Trophoblast cell (in vitro differentiated cells and primary cell): ENCODE measurements at regions not wholly inside any gene's neighbourhood (a gene's known extent, or its start where the extent isn't known, plus 50 kb on each side); places are given as distances from the start of the nearest gene placed in this dataset.
"Not testable (repeated sequence)": the region's sequence is repeated elsewhere in the genome, so short reads cannot be mapped to it uniquely, and the experiment has no call there.

Source experiments
- DNase-seq, 2 donors: peaks; one replicate each; pipeline ENCODE4 v3.0.0-alpha.2; 2016
- H2AFZ ChIP-seq: 2 replicates; pipeline ENCODE4 v1.6.1; 2013; ENCODE audit warnings: low read length, moderate library complexity, mild to moderate bottlenecking; ENCODE audit not compliant: insufficient read depth, poor library complexity
- H2AK5ac ChIP-seq: 2 replicates; pipeline ENCODE4 v1.6.1; 2013; ENCODE audit warnings: mild to moderate bottlenecking, low read length
- H2BK120ac ChIP-seq: 2 replicates; pipeline ENCODE4 v1.6.1; 2013; ENCODE audit warnings: low read length, mild to moderate bottlenecking, moderate library complexity; ENCODE audit not compliant: insufficient read depth, poor library complexity
- H2BK12ac ChIP-seq: 2 replicates; pipeline ENCODE4 v1.6.1; 2013; ENCODE audit warnings: mild to moderate bottlenecking, low read length, moderate library complexity
- H2BK5ac ChIP-seq: 2 replicates; pipeline ENCODE4 v1.6.1; 2013; ENCODE audit warnings: low read length, low read depth, moderate library complexity, mild to moderate bottlenecking; ENCODE audit not compliant: poor library complexity
- H3K14ac ChIP-seq: 2 replicates; pipeline ENCODE4 v1.6.1; 2013; ENCODE audit warnings: mild to moderate bottlenecking, low read length
- H3K18ac ChIP-seq: 2 replicates; pipeline ENCODE4 v1.6.1; 2013; ENCODE audit warnings: mild to moderate bottlenecking, low read length
- H3K23ac ChIP-seq: 2 replicates; pipeline ENCODE4 v1.6.1; 2013; ENCODE audit warnings: low read length
- H3K27ac ChIP-seq: 2 replicates; pipeline ENCODE4 v1.5.1; 2013; ENCODE audit warnings: low read depth, mild to moderate bottlenecking, inconsistent platforms, low read length, moderate library complexity
- H3K27me3 ChIP-seq: 2 replicates; pipeline ENCODE4 v1.6.1; 2013; ENCODE audit warnings: inconsistent platforms, mild to moderate bottlenecking, low read length, moderate library complexity; ENCODE audit not compliant: insufficient read depth
- H3K36me3 ChIP-seq, 2 experiments: 1 replicate in 1 of 2; 2 replicates in 1 of 2; pipeline ENCODE4 v1.6.1; 2013; ENCODE audit warnings: low read length in 2 of 2, mild to moderate bottlenecking in 2 of 2, moderate library complexity in 1 of 2; ENCODE audit not compliant: insufficient read depth in 2 of 2, control insufficient read depth in 1 of 2
- H3K4ac ChIP-seq: 2 replicates; pipeline ENCODE4 v1.6.1; 2013; ENCODE audit warnings: low read depth, mild to moderate bottlenecking, low read length, moderate library complexity
- H3K4me1 ChIP-seq, 2 experiments: 1 replicate in 1 of 2; 2 replicates in 1 of 2; pipeline ENCODE4 v1.6.1; 2013; ENCODE audit warnings: low read length in 2 of 2, mild to moderate bottlenecking in 2 of 2, moderate library complexity in 1 of 2; ENCODE audit not compliant: insufficient read depth in 2 of 2, control insufficient read depth in 1 of 2
- H3K4me2 ChIP-seq: 2 replicates; pipeline ENCODE4 v1.6.1; 2013; ENCODE audit warnings: inconsistent platforms, mild to moderate bottlenecking, low read length, moderate library complexity
- H3K4me3 ChIP-seq: 2 replicates; pipeline ENCODE4 v1.5.1; 2013; ENCODE audit warnings: mild to moderate bottlenecking, low read depth, low read length, inconsistent platforms
- H3K79me1 ChIP-seq: one replicate; pipeline ENCODE4 v1.6.1; 2013; ENCODE audit warnings: low read length
- H3K79me2 ChIP-seq: 2 replicates; pipeline ENCODE4 v1.6.1; 2013; ENCODE audit warnings: low read length, mild to moderate bottlenecking; ENCODE audit not compliant: control insufficient read depth, insufficient read depth, poor library complexity
- H3K9ac ChIP-seq: 2 replicates; pipeline ENCODE4 v1.6.1; 2013; ENCODE audit warnings: mild to moderate bottlenecking, low read length
- H3K9me3 ChIP-seq: 2 replicates; pipeline ENCODE4 v1.6.1; 2013; ENCODE audit warnings: low read depth, mild to moderate bottlenecking, control low read depth, inconsistent platforms, low read length; ENCODE audit not compliant: insufficient read depth
- H4K12ac ChIP-seq: 2 replicates; pipeline ENCODE4 v1.6.1; 2013; ENCODE audit warnings: low read depth, mild to moderate bottlenecking, low read length, moderate library complexity
- H4K8ac ChIP-seq: 2 replicates; pipeline ENCODE4 v1.6.1; 2013; ENCODE audit warnings: low read depth, mild to moderate bottlenecking, low read length, moderate library complexity
- H4K91ac ChIP-seq: one replicate; pipeline ENCODE4 v1.6.1; 2013; ENCODE audit warnings: low read depth, mild to moderate bottlenecking, low read length, moderate library complexity
- WGBS: extraction: QIAGEN DNeasy Blood & Tissue Kit; methylation state at CpG from one replicate; pipeline ENCODE4 v1.1.7; 2013; ENCODE audit warnings: missing lambda C conversion rate; ENCODE audit not compliant: insufficient read length, insufficient coverage; ENCODE audit errors: extremely low coverage; 5-methylcytosine and 5-hydroxymethylcytosine counted together

DNA sequence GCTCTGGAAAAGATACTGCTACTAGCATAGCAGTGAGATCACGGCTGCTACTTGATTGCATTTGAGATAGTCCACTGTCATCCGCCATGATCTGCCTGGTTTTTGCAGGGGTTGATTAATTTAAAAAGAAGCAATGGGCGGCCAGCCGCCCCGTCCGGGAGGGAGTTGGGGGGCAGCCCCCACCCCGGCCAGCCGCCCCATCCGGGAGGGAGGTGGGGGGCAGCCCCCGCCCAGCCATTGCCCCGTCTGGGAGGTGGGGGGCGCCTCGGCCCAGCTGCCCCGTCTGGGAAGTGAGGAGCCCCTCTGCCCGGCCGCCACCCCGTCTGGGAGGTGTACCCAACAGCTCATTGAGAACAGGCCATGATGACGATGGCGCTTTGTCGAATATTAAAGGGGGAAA is 81.3 kb upstream of the CMKLR1 start:
- not testable (repeated sequence) for H3K14ac ChIP-seq, H4K91ac ChIP-seq
- WGBS: no CpG with 5 or more reads among the region's 20 CpGs

DNA sequence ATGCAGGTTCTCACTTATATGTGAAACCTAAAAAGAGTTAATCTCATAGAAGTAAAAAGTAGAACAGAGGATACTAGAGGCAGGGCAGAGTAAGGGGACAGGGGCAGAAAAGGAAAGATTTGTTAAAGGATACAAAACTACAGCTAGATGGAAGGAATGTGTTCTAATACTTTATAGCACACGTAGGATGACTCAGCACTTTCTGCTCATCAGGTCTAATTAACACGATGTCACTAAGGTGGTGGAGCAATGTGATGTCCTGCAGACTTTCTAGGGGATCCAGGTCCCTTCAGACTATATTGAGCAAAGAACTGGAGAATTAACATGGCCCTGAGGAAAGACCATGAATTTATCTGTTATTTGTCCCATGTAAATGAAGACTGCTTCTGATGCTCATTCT is 80.8 kb upstream of the CMKLR1 start:
- no peaks in the 10 kb centered on the region for H3K4me1 ChIP-seq
- H2BK5ac ChIP-seq: no peak overlapping the region
- no peaks in the 10 kb centered on the region for H3K9me3 ChIP-seq
- H3K27ac ChIP-seq: no peak overlapping the region
- H3K79me1 ChIP-seq: no peaks in the 10 kb centered on the region
- H3K9ac ChIP-seq: no peak overlapping the region
- no peak overlapping the region for H4K8ac ChIP-seq
- no peak overlapping the region for H3K4ac ChIP-seq
- no peak overlapping the region for H3K23ac ChIP-seq
- no CpG with 5 or more reads among the region's 2 CpGs for WGBS
- no peaks in the 10 kb centered on the region for H3K27me3 ChIP-seq
- H4K12ac ChIP-seq: no peak overlapping the region
- no peak overlapping the region for H3K18ac ChIP-seq
- no peak overlapping the region for H2AFZ ChIP-seq
- H3K79me2 ChIP-seq: no peaks in the 10 kb centered on the region
- H3K14ac ChIP-seq: no peak overlapping the region
- H2BK120ac ChIP-seq: no peak overlapping the region
- H3K36me3 ChIP-seq: no peaks in the 10 kb centered on the region
- H3K4me2 ChIP-seq: no peak overlapping the region
- DNase-seq: peak in 1 of 2 donors; percentile 3
- no peak overlapping the region for H2AK5ac ChIP-seq
- H3K4me3 ChIP-seq: no peak overlapping the region
- no peak overlapping the region for H2BK12ac ChIP-seq
- H4K91ac ChIP-seq: no peak overlapping the region

More for the DNA sequence above, 81.3 kb upstream of the CMKLR1 start:
- not testable (repeated sequence) for H2BK5ac ChIP-seq, H3K4me3 ChIP-seq, H2AFZ ChIP-seq, H3K4me1 ChIP-seq, H3K9ac ChIP-seq, H3K4ac ChIP-seq, H4K12ac ChIP-seq, H3K27me3 ChIP-seq, H3K27ac ChIP-seq, H3K36me3 ChIP-seq, H4K8ac ChIP-seq, H3K79me2 ChIP-seq, H3K18ac ChIP-seq, H2BK120ac ChIP-seq, H3K79me1 ChIP-seq, H3K9me3 ChIP-seq, H2BK12ac ChIP-seq, H2AK5ac ChIP-seq, H3K23ac ChIP-seq, H3K4me2 ChIP-seq
- peak in 1 of 2 donors; percentile 2 for DNase-seq

DNA sequence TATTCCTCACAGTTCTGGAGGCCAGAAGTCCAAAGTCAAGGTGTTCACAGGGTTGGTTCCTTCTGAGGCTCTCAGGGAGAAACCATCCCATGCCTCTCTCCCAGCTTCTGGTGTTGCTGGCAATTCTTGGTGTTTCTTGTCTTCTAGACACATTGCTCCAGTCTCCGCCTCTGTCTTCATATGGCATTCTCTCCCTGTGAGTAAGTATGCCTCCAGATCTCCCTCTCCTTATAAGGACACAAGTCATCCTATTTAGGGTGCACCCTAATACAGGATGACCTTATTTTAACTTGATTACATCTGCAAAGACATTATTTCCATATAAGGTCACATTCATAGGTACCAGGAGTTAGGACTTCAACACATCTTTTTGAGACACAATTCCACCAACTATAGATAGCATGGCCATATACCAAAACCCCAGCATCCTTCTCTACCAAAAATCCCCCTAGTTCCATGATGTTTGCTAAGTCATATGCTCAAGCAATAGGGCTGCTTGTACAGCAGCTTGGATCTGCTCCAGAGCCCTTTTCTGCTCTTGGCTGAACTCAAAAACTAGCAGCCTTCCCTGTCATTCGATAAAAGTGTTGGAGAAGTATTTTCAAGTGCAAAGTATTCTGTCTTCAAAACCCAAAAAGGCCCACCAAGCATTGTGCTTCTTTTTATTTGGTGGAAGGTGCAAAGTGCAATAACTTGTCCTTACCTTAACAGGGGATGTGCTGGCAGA is 79.2 kb upstream of the CMKLR1 start:
- Histone ChIP-seq H3K4me1 (no peaks in the 10 kb centered on the region), H4K91ac (no peak overlapping the region), H3K9me3 (no peaks in the 10 kb centered on the region), H4K12ac (no peak overlapping the region), H3K27ac (no peak overlapping the region), H3K4me2 (no peak overlapping the region), H2BK5ac (no peak overlapping the region), H4K8ac (no peak overlapping the region), H3K4ac (no peak overlapping the region), H3K36me3 (no peaks in the 10 kb centered on the region), H2BK120ac (no peak overlapping the region), H2BK12ac (no peak overlapping the region), H3K27me3 (no peaks in the 10 kb centered on the region), H3K79me2 (no peaks in the 10 kb centered on the region), H3K18ac (no peak overlapping the region), H3K9ac (no peak overlapping the region), H2AFZ (no peak overlapping the region), H3K14ac (no peak overlapping the region), H2AK5ac (no peak overlapping the region), H3K23ac (no peak overlapping the region), H3K79me1 (no peaks in the 10 kb centered on the region), H3K4me3 (no peak overlapping the region)
- WGBS: no CpG with 5 or more reads among the region's 2 CpGs
- DNase-seq: no peak

DNA sequence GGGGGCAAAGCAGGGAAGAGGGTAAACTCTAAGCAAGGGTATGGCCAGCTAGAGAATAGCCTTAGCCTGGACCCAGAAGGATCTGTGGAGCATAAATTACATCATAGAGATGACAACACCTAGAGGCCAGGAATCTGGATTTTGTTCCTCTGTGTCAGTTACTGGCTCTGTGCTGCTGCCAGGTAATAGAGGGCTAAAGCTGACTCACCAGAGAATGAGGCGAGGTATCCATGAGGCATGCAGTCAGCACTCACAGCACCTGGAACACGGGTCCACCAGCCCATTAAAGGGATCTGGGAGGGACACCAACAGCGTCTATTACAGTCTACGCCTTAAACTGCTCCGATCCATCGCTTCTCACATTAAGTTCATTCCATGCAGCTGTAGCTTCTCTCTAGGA is 74.9 kb upstream of the CMKLR1 start:
- Histone ChIP-seq H3K9me3 (no peaks in the 10 kb centered on the region), H3K79me1 (no peaks in the 10 kb centered on the region), H3K27ac (no peak overlapping the region), H3K9ac (no peak overlapping the region), H3K4me2 (no peak overlapping the region), H3K4me3 (no peak overlapping the region), H3K36me3 (no peaks in the 10 kb centered on the region), H4K12ac (no peak overlapping the region), H2BK120ac (no peak overlapping the region), H2BK12ac (no peak overlapping the region), H3K18ac (no peak overlapping the region), H3K14ac (no peak overlapping the region), H3K27me3 (no peaks in the 10 kb centered on the region), H3K4ac (no peak overlapping the region), H3K23ac (no peak overlapping the region), H2AK5ac (no peak overlapping the region), H2AFZ (no peak overlapping the region), H4K8ac (no peak overlapping the region), H3K79me2 (no peaks in the 10 kb centered on the region), H2BK5ac (no peak overlapping the region), H3K4me1 (no peaks in the 10 kb centered on the region), H4K91ac (no peak overlapping the region)
- DNase-seq: peak; percentile 88 to 94
- WGBS: no CpG with 5 or more reads among the region's 6 CpGs
